Liver (tissue), 3 donors: ENCODE measurements at regions not wholly inside any gene's neighbourhood (a gene's known extent, or its start where the extent isn't known, plus 50 kb on each side); places are given as distances from the start of the nearest gene placed in this dataset.

ENCODE experiments used
- FOXA1 ChIP-seq: IDR thresholded peaks from 2 replicates; pipeline ENCODE4 v1.6.1; 2016; ENCODE audit warnings: antibody characterized with exemption
- SP1 ChIP-seq: IDR thresholded peaks from 2 replicates; pipeline ENCODE4 v1.6.1; 2018; ENCODE audit warnings: antibody characterized with exemption, mild to moderate bottlenecking
- TAF1 ChIP-seq: conservative IDR thresholded peaks from 2 replicates; pipeline ENCODE4 v1.6.1; 2016; ENCODE audit warnings: antibody characterized with exemption, mild to moderate bottlenecking
- YY1 ChIP-seq: IDR thresholded peaks from 2 replicates; pipeline ENCODE4 v1.6.1; 2016; ENCODE audit warnings: antibody characterized with exemption, mild to moderate bottlenecking
- TF ChIP-seq, protein P1 (sequence below): IDR thresholded peaks from 2 replicates; pipeline ENCODE4 v1.6.1; 2016; ENCODE audit warnings: antibody characterized with exemption
- TF ChIP-seq, protein P2 (sequence below): fragments of 150-350 bp; IDR thresholded peaks from 2 replicates; pipeline ENCODE4 v1.5.1; 2017; ENCODE audit warnings: improper control_type of control experiment, low read depth, low read length; ENCODE audit not compliant: missing input control
- TF ChIP-seq, protein P3 (sequence below): IDR thresholded peaks from 2 replicates; pipeline ENCODE4 v1.6.1; 2016; ENCODE audit warnings: antibody characterized with exemption, mild to moderate bottlenecking
- donor health status: healthy.
- donor health status: healthy.

DNA sequence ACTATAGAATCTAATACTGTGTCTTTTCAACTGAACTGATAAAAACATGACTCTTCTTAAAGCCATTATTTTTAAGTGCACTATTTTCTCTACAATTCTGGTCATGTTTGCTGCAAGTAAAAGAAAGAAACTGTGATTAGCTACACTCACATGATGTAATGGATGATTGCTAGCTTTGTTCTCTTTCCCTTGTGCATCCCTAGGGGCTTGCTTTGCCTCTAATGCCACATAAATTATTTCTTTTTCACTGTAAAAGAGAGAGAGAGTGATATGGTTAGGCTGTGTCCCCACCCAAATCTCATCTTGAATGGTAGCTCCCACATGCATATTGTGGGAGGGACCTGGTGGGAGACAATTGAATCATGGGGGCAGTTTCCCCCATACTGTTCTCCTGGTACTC is 630.2 kb upstream of the NR3C2 start:
- TF ChIP-seq, protein P1, sequence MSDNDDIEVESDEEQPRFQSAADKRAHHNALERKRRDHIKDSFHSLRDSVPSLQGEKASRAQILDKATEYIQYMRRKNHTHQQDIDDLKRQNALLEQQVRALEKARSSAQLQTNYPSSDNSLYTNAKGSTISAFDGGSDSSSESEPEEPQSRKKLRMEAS, result no peak
- TF ChIP-seq TAF1 (no peak), YY1 (no peak), SP1 (no peak), FOXA1 (no peak)
- TF ChIP-seq, protein P2, sequence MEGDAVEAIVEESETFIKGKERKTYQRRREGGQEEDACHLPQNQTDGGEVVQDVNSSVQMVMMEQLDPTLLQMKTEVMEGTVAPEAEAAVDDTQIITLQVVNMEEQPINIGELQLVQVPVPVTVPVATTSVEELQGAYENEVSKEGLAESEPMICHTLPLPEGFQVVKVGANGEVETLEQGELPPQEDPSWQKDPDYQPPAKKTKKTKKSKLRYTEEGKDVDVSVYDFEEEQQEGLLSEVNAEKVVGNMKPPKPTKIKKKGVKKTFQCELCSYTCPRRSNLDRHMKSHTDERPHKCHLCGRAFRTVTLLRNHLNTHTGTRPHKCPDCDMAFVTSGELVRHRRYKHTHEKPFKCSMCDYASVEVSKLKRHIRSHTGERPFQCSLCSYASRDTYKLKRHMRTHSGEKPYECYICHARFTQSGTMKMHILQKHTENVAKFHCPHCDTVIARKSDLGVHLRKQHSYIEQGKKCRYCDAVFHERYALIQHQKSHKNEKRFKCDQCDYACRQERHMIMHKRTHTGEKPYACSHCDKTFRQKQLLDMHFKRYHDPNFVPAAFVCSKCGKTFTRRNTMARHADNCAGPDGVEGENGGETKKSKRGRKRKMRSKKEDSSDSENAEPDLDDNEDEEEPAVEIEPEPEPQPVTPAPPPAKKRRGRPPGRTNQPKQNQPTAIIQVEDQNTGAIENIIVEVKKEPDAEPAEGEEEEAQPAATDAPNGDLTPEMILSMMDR, result no peak
- TF ChIP-seq, protein P3, sequence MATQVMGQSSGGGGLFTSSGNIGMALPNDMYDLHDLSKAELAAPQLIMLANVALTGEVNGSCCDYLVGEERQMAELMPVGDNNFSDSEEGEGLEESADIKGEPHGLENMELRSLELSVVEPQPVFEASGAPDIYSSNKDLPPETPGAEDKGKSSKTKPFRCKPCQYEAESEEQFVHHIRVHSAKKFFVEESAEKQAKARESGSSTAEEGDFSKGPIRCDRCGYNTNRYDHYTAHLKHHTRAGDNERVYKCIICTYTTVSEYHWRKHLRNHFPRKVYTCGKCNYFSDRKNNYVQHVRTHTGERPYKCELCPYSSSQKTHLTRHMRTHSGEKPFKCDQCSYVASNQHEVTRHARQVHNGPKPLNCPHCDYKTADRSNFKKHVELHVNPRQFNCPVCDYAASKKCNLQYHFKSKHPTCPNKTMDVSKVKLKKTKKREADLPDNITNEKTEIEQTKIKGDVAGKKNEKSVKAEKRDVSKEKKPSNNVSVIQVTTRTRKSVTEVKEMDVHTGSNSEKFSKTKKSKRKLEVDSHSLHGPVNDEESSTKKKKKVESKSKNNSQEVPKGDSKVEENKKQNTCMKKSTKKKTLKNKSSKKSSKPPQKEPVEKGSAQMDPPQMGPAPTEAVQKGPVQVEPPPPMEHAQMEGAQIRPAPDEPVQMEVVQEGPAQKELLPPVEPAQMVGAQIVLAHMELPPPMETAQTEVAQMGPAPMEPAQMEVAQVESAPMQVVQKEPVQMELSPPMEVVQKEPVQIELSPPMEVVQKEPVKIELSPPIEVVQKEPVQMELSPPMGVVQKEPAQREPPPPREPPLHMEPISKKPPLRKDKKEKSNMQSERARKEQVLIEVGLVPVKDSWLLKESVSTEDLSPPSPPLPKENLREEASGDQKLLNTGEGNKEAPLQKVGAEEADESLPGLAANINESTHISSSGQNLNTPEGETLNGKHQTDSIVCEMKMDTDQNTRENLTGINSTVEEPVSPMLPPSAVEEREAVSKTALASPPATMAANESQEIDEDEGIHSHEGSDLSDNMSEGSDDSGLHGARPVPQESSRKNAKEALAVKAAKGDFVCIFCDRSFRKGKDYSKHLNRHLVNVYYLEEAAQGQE, result no peak
